ENCODE measurements at regions not wholly inside any gene's neighbourhood (a gene's known extent, or its start where the extent isn't known, plus 50 kb on each side); places are given as distances from the start of the nearest gene placed in this dataset.

DNA sequence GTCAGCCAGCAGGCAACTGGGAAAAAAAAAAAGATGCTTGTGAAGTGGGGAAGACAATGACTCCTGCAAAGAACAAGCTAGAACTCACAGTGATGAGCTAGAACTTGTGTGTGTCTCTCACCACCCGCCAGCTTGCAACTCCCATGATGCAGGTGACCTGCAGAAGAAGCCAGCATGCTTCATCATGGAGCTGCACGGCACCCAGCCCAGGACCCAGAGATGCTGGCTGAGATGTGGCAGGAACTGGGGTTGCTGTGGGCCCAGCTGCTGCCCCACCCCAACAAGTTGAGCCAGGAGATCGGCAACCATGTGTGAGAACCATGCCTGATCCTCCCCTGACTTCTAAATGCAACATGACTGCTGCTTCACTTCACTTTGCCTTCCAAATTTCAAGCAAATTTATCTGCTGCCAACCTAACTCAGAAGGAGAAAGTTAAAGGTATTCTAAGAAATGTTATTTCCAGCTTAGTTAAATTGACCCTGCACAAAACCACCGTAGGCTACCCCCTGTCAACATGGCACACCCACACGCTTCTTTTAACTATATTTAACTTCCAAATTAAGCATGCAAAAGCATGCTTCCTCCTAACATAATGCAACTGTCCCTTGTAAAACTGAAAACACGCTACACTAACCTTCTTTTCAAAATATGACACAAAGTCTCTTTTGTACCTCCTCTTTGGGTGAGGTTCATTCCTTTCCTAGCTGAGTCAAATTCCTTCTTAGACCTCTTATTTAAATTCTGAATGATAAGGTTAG, 166.0 kb upstream of the IGSF21 start:
- Histone ChIP-seq H3K9me3 (no peaks in the 10 kb centered on the region), H3K4me3 (ENCODE audit: low read depth, low read length) (no peak overlapping the region), H3K36me3 (no peaks in the 10 kb centered on the region), H3K27me3 (no peaks in the 10 kb centered on the region), H3K4me1 (no peaks in the 10 kb centered on the region)
- no peak for DNase-seq
- TF ChIP-seq CTCF (IDR thresholded peaks at IDR 0.05; ENCODE audit: low read depth, low read length), result no peak

DNA sequence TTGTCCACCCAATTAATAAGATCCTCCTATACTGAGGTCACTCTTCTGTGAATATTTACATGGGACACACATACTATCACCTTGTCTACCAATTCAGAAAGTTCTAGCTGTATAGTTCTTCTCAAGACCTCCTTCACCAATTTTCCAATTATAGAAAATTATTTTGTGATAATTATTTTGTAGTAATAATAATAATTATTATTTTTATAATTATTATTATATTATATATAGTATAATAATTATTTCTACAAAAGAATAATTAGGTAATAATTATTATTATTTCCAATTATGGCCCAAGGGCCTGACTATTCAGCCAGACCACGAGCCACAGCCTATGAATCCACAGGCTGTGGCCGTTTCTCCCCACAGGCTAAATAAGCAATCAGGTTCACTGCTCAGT, 164.1 kb upstream of the IGSF21 start:
- Histone ChIP-seq H3K9me3 (no peaks in the 10 kb centered on the region), H3K27me3 (no peaks in the 10 kb centered on the region), H3K4me1 (no peaks in the 10 kb centered on the region), H3K4me3 (ENCODE audit: low read depth, low read length) (no peak overlapping the region), H3K36me3 (no peaks in the 10 kb centered on the region)
- no peak for TF ChIP-seq CTCF (IDR thresholded peaks at IDR 0.05; ENCODE audit: low read depth, low read length)
- no peak for DNase-seq

DNA sequence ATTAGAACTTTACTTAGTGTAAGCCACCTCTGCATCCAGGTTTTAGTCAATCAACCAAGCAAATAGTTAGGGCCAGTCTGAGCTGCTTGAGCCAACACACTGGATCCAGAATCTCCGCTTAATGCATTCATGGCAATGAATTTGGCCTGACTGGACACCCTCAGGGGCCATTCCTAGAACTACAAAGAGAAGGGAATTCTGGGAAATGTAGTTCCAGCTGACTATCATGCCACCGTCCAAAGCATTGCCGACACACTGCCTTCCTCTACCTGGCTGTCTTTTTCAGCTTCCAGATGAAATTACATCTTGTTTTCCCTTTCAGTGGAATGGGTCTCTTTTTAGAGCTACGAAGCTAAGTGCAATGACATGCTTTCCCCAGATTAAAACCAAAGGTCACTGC, 163.0 kb upstream of the IGSF21 start:
- Histone ChIP-seq H3K27me3 (no peaks in the 10 kb centered on the region), H3K36me3 (no peaks in the 10 kb centered on the region), H3K4me3 (ENCODE audit: low read depth, low read length) (no peak overlapping the region), H3K4me1 (no peaks in the 10 kb centered on the region), H3K9me3 (no peaks in the 10 kb centered on the region)
- no peak for DNase-seq
- TF ChIP-seq CTCF (IDR thresholded peaks at IDR 0.05; ENCODE audit: low read depth, low read length), result no peak

DNA sequence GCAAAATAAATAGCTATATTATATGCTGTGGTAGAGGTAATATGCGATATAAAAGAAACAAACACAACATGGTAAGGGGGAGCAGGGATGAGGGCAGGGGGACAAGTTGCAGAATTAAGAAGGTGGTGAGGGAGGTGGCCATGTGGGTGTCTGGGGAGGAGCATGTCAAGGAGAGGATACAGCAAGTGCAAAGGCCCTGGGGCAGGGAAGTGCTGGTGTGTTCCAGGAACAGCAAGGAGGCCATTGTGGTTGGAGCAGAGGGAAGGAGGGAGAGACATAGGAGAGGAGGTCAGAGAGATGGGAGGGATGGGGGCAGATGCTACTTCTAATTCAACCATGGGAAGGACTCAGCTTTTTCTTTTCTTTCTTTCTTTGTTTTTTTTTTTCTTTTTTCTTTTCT, 161.2 kb upstream of the IGSF21 start:
- DNase-seq, result no peak
- Histone ChIP-seq H3K4me1 (no peaks in the 10 kb centered on the region), H3K9me3 (no peaks in the 10 kb centered on the region), H3K36me3 (no peaks in the 10 kb centered on the region), H3K27me3 (no peaks in the 10 kb centered on the region), H3K4me3 (ENCODE audit: low read depth, low read length) (no peak overlapping the region)
- no peak for TF ChIP-seq CTCF (IDR thresholded peaks at IDR 0.05; ENCODE audit: low read depth, low read length)

DNA sequence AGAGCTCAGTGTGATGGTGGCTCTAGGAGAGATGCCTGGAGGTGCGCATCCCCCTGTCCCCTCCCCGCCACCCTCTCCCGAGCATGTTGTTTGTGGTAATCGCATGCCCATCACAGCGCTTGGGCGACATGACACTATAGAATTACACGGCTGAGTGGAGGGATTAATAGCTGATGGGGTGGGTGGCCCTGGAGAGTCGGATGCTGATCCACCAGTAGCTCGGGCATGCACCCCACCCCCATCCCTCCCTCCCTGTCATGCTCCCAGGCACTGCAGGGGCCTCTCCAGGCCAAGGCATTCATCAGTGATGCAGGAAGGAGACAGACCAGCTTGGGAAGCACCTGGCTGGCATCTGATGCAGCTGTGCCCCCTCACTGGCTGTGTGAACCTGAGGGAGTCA, 159.0 kb upstream of the IGSF21 start:
- H3K9me3 ChIP-seq, result no peaks in the 10 kb centered on the region
- DNase-seq, result peak; percentile 31
- no peak for TF ChIP-seq CTCF (IDR thresholded peaks at IDR 0.05; ENCODE audit: low read depth, low read length)
- H3K4me3 ChIP-seq (ENCODE audit: low read depth, low read length), result no peak overlapping the region
- H3K4me1 ChIP-seq, result no peaks in the 10 kb centered on the region
- no peaks in the 10 kb centered on the region for H3K27me3 ChIP-seq
- no peaks in the 10 kb centered on the region for H3K36me3 ChIP-seq

GRCh38 chr1:17949511-17949910, 158.1 kb upstream of the IGSF21 start:
- Histone ChIP-seq H3K27me3 (no peaks in the 10 kb centered on the region), H3K4me3 (ENCODE audit: low read depth, low read length) (no peak overlapping the region), H3K9me3 (no peaks in the 10 kb centered on the region), H3K4me1 (no peaks in the 10 kb centered on the region), H3K36me3 (no peaks in the 10 kb centered on the region)
- DNase-seq, result no peak
- no peak for TF ChIP-seq CTCF (IDR thresholded peaks at IDR 0.05; ENCODE audit: low read depth, low read length)
